WERI-Rb-1 (cell line): ENCODE measurements at regions not wholly inside any gene's neighbourhood (a gene's known extent, or its start where the extent isn't known, plus 50 kb on each side); places are given as distances from the start of the nearest gene placed in this dataset.

Experiments
- DNase-seq: peaks from one replicate; pipeline ENCODE4 v3.0.0-alpha.2; 2020
- H3K27ac ChIP-seq: fragments of 250-450 bp; sonication (Bioruptor Pico); 2 replicates; pipeline ENCODE4 v1.5.1; 2020; ENCODE audit warnings: mild to moderate bottlenecking, moderate library complexity
- H3K27me3 ChIP-seq: fragments of 250-450 bp; sonication (Bioruptor Pico); 2 replicates; pipeline ENCODE4 v1.5.1; 2021; ENCODE audit warnings: mild to moderate bottlenecking, low read depth, moderate library complexity; ENCODE audit not compliant: insufficient read depth, severe bottlenecking
- H3K36me3 ChIP-seq: fragments of 250-450 bp; sonication (Bioruptor Pico); 2 replicates; pipeline ENCODE4 v1.5.1; 2020; ENCODE audit warnings: mild to moderate bottlenecking, moderate library complexity
- H3K4me3 ChIP-seq: 2 replicates; pipeline ENCODE4 v1.5.1; 2011; ENCODE audit warnings: low read depth, mild to moderate bottlenecking, control low read depth, low read length
- H3K9me3 ChIP-seq: fragments of 250-450 bp; sonication (Bioruptor Pico); 2 replicates; pipeline ENCODE4 v1.5.1; 2021; ENCODE audit warnings: mild to moderate bottlenecking, moderate library complexity; ENCODE audit not compliant: severe bottlenecking
- CTCF ChIP-seq: IDR thresholded peaks from 2 replicates; pipeline ENCODE4 v1.5.1; 2011; ENCODE audit warnings: low read depth, mild to moderate bottlenecking, control low read depth, inconsistent platforms, low read length

GRCh38 chr12:45599196-45599595 is 130.3 kb upstream of the ARID2 start:
- no peaks in the 10 kb centered on the region for H3K9me3 ChIP-seq
- no peak overlapping the region for H3K27ac ChIP-seq
- H3K4me3 ChIP-seq: no peak overlapping the region
- no peaks in the 10 kb centered on the region for H3K36me3 ChIP-seq
- H3K27me3 ChIP-seq: no peaks in the 10 kb centered on the region
- TF ChIP-seq CTCF: no peak
- no peak for DNase-seq

DNA sequence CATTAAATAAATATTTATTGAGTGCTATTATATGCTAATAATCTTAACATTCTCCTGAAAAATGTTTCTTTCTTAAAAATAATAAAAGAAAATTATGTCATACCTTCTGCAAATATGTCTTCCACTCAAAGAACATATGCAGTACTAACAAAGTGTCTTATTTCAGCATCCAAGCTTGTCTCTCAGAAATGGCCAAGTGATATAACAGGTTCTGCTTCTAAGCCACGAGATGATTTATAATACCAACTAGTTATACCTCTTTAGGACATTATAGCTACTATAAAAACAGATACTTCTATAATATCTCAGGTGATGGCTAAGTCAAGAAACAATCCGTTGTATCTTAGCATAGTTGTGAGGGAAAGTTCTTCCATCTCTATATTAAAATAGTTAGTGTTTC is 128.1 kb upstream of the ARID2 start:
- TF ChIP-seq CTCF: no peak

GRCh38 chr12:45601888-45602287 is 127.6 kb upstream of the ARID2 start:
- Histone ChIP-seq H3K36me3 (no peaks in the 10 kb centered on the region), H3K27me3 (no peaks in the 10 kb centered on the region), H3K4me3 (no peak overlapping the region), H3K27ac (no peak overlapping the region), H3K9me3 (peaks cover 8% of the 10 kb centered on the region)
- TF ChIP-seq CTCF: no peak
- DNase-seq: no peak

More for the DNA sequence above, 128.1 kb upstream of the ARID2 start:
- Histone ChIP-seq H3K27me3 (no peaks in the 10 kb centered on the region), H3K27ac (no peak overlapping the region), H3K36me3 (no peaks in the 10 kb centered on the region), H3K9me3 (peaks cover 8% of the 10 kb centered on the region), H3K4me3 (no peak overlapping the region)
- no peak for DNase-seq

DNA sequence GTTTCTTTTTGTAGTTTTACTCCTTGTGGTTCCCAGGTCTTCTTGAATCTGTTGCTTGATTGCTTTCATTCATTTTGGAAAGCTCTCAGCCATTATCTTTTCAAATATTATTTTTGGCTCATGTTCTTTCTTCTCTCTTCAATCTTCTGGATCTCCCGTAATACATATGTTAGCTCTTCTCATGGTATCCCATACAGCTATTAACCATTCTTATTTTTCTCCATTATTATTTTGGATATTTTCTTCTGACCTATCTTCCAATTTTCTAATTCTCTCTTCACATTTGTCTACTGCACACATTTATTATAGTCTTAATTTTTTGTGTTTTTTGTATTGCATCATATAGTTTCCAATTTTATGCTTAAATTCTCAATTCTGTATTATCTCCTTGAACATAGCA is 123.9 kb upstream of the ARID2 start:
- Histone ChIP-seq H3K4me3 (no peak overlapping the region), H3K27ac (no peak overlapping the region), H3K27me3 (no peaks in the 10 kb centered on the region), H3K9me3 (peaks cover 8% of the 10 kb centered on the region), H3K36me3 (no peaks in the 10 kb centered on the region)
- TF ChIP-seq CTCF: no peak
- DNase-seq: no peak

GRCh38 chr12:45611061-45611460 is 118.4 kb upstream of the ARID2 start:
- DNase-seq: no peak
- Histone ChIP-seq H3K4me3 (no peak overlapping the region), H3K9me3 (no peaks in the 10 kb centered on the region), H3K27ac (no peak overlapping the region), H3K36me3 (no peaks in the 10 kb centered on the region), H3K27me3 (no peaks in the 10 kb centered on the region)
- TF ChIP-seq CTCF: no peak

GRCh38 chr12:45611495-45611894 is 118.0 kb upstream of the ARID2 start:
- H3K36me3 ChIP-seq: no peaks in the 10 kb centered on the region
- no peaks in the 10 kb centered on the region for H3K27me3 ChIP-seq
- DNase-seq: no peak
- H3K4me3 ChIP-seq: no peak overlapping the region
- H3K27ac ChIP-seq: no peak overlapping the region
- no peaks in the 10 kb centered on the region for H3K9me3 ChIP-seq
- TF ChIP-seq CTCF: no peak
